OCI-LY1 (cell line): ENCODE measurements at regions not wholly inside any gene's neighbourhood (a gene's known extent, or its start where the extent isn't known, plus 50 kb on each side); places are given as distances from the start of the nearest gene placed in this dataset.

Experiments
- H2AFZ ChIP-seq: fragments of 200-600 bp; sonication (generic), shearing (Covaris generic); 2 replicates; pipeline ENCODE4 v1.6.0; 2014; ENCODE audit warnings: antibody characterized with exemption, mild to moderate bottlenecking, low read length
- H3F3A ChIP-seq: fragments of 200-600 bp; sonication (generic), shearing (Covaris generic); 2 replicates; pipeline ENCODE4 v1.6.0; 2014; ENCODE audit warnings: mild to moderate bottlenecking, antibody characterized with exemption, low read length, moderate library complexity; ENCODE audit not compliant: insufficient read depth
- H3K27ac ChIP-seq: fragments of 200-600 bp; sonication (generic); 2 replicates; pipeline ENCODE4 v1.5.1; 2014; ENCODE audit warnings: low read length, mixed run types, mild to moderate bottlenecking, low read depth; ENCODE audit not compliant: poor library complexity, severe bottlenecking
- H3K27me3 ChIP-seq: fragments of 200-600 bp; sonication (generic); 2 replicates; pipeline ENCODE4 v1.6.0; 2014; ENCODE audit warnings: antibody characterized with exemption, mild to moderate bottlenecking, low read length, moderate library complexity; ENCODE audit not compliant: insufficient read depth
- H3K36me3 ChIP-seq: fragments of 200-600 bp; sonication (generic); 2 replicates; pipeline ENCODE4 v1.6.1; 2014; ENCODE audit warnings: mild to moderate bottlenecking, antibody characterized with exemption, low read length, moderate library complexity, mixed read lengths; ENCODE audit not compliant: insufficient read depth
- H3K4me1 ChIP-seq: fragments of 200-600 bp; sonication (generic); 2 replicates; pipeline ENCODE4 v1.5.1; 2014; ENCODE audit warnings: mild to moderate bottlenecking, low read length, moderate library complexity; ENCODE audit not compliant: insufficient read depth, severe bottlenecking
- H3K4me2 ChIP-seq: fragments of 200-600 bp; sonication (generic), shearing (Covaris generic); 2 replicates; pipeline ENCODE4 v1.6.1; 2014; ENCODE audit warnings: low read length
- H3K4me3 ChIP-seq: fragments of 200-600 bp; sonication (generic); 2 replicates; pipeline ENCODE4 v1.5.1; 2014; ENCODE audit warnings: low read length, low read depth, mild to moderate bottlenecking, mixed read lengths; ENCODE audit not compliant: poor library complexity, severe bottlenecking
- H3K79me2 ChIP-seq: fragments of 200-600 bp; shearing (Covaris generic); 2 replicates; pipeline ENCODE4 v1.6.1; 2016; ENCODE audit warnings: mixed run types, low read length, mixed read lengths; ENCODE audit not compliant: insufficient read depth
- H3K9ac ChIP-seq: fragments of 200-600 bp; sonication (generic), shearing (Covaris generic); 2 replicates; pipeline ENCODE4 v1.6.1; 2014; ENCODE audit warnings: mild to moderate bottlenecking, low read length, mixed read lengths
- H3K9me2 ChIP-seq: fragments of 200-600 bp; sonication (generic), shearing (Covaris generic); 2 replicates; pipeline ENCODE4 v1.6.1; 2014; ENCODE audit warnings: low read depth, mild to moderate bottlenecking, low read length, mixed read lengths
- H3K9me3 ChIP-seq: fragments of 200-600 bp; shearing (Covaris generic); 2 replicates; pipeline ENCODE4 v1.6.1; 2014; ENCODE audit warnings: low read length, mixed read lengths
- H4K20me1 ChIP-seq: fragments of 200-600 bp; sonication (generic), shearing (Covaris generic); 2 replicates; pipeline ENCODE4 v1.6.0; 2016; ENCODE audit warnings: mild to moderate bottlenecking, low read length; ENCODE audit not compliant: insufficient read depth
- EZH2 ChIP-seq: fragments of 200-600 bp; sonication (generic), shearing (Covaris generic); IDR thresholded peaks from 2 replicates; pipeline ENCODE4 v1.8.0; 2017; ENCODE audit warnings: borderline replicate concordance, mixed run types, mild to moderate bottlenecking, antibody characterized with exemption, low read length, moderate library complexity, mixed read lengths
- TF ChIP-seq, protein P1 (sequence below): fragments of 200-600 bp; sonication (generic), shearing (Covaris generic); IDR thresholded peaks from 2 replicates; pipeline ENCODE4 v1.5.1; 2017; ENCODE audit warnings: mild to moderate bottlenecking, antibody characterized with exemption, low read length, moderate library complexity, mixed read lengths

DNA sequence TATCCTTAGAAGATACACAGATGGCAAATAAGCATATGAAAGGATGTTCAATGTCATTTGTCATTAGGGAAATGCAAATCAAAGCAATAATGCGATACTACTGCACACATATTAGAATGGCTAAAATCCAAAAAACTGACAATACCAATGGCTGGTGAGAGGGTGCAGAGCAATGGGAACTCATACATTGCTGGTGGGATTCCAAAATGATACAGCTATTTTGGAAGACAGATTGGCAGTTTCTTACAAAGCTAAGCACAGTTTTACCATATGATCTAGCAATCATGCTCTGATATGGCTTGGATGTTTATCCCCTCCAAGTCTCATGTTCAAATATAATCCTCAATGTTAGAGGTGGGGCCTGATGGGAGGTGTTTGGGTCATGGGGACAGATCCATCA, 122.6 kb downstream of the KCTD15 start:
- Histone ChIP-seq H3K9ac (no peak overlapping the region), H3K79me2 (no peaks in the 10 kb centered on the region), H2AFZ (no peak overlapping the region), H4K20me1 (no peaks in the 10 kb centered on the region), H3F3A (no peaks in the 10 kb centered on the region), H3K9me2 (no peaks in the 10 kb centered on the region), H3K4me2 (no peak overlapping the region), H3K27ac (no peak overlapping the region), H3K4me3 (no peak overlapping the region), H3K4me1 (no peaks in the 10 kb centered on the region), H3K36me3 (no peaks in the 10 kb centered on the region), H3K27me3 (no peaks in the 10 kb centered on the region), H3K9me3 (no peaks in the 10 kb centered on the region)
- TF ChIP-seq, protein P1, sequence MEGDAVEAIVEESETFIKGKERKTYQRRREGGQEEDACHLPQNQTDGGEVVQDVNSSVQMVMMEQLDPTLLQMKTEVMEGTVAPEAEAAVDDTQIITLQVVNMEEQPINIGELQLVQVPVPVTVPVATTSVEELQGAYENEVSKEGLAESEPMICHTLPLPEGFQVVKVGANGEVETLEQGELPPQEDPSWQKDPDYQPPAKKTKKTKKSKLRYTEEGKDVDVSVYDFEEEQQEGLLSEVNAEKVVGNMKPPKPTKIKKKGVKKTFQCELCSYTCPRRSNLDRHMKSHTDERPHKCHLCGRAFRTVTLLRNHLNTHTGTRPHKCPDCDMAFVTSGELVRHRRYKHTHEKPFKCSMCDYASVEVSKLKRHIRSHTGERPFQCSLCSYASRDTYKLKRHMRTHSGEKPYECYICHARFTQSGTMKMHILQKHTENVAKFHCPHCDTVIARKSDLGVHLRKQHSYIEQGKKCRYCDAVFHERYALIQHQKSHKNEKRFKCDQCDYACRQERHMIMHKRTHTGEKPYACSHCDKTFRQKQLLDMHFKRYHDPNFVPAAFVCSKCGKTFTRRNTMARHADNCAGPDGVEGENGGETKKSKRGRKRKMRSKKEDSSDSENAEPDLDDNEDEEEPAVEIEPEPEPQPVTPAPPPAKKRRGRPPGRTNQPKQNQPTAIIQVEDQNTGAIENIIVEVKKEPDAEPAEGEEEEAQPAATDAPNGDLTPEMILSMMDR = no peak
- TF ChIP-seq EZH2 = no peak

DNA sequence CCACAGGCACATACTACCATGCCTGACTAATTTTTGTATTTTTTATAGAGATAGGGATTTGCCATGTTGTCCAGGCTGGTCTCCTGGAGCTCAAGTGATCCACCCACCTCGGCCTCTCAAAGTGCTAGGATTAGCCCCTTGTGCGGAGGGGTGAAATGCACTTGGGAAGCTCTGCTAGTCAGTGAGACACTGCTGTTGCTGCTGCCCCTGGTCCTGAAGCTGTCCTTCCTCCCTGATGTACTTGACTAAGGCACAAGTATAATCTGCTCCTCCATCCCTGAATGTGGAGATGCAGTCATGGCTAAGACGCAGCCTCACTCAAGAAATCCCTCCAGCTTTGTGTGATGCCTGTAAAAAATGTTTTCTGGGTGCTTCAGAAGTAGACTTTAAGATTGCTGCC, 124.5 kb downstream of the KCTD15 start:
- H3K4me1 ChIP-seq = no peaks in the 10 kb centered on the region
- H3K4me3 ChIP-seq = no peak overlapping the region
- no peaks in the 10 kb centered on the region for H3K27me3 ChIP-seq
- TF ChIP-seq, protein P1 = no peak
- TF ChIP-seq EZH2 = no peak
- no peaks in the 10 kb centered on the region for H3K36me3 ChIP-seq
- H3K9me2 ChIP-seq = no peaks in the 10 kb centered on the region
- H3K4me2 ChIP-seq = no peak overlapping the region
- no peak overlapping the region for H2AFZ ChIP-seq
- no peak overlapping the region for H3K9ac ChIP-seq
- no peak overlapping the region for H3K27ac ChIP-seq
- no peaks in the 10 kb centered on the region for H3F3A ChIP-seq
- no peaks in the 10 kb centered on the region for H3K9me3 ChIP-seq
- H3K79me2 ChIP-seq = no peaks in the 10 kb centered on the region
- H4K20me1 ChIP-seq = no peaks in the 10 kb centered on the region

DNA sequence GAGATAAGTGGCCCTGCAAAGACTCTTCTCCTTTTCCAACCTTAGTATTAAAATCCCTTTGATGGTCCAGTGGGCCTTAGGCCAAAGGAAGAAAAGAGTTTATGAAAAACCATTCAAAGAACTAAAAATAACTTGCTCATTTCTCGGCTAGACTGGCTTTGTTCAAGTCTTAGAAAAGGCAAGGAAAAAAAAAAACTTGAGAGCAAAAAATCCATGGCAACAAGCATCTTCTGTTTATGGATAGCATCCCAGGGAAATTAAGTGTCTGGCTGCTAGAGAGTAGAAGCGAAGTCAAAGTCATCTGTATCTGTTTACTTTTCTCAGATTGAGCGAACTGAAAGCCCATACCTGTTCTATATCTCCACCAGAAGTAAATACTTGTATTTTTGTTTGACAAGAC, 129.6 kb downstream of the KCTD15 start:
- Histone ChIP-seq H3K9ac (no peak overlapping the region), H3K79me2 (no peaks in the 10 kb centered on the region), H3K9me2 (no peaks in the 10 kb centered on the region), H3K36me3 (no peaks in the 10 kb centered on the region), H3K4me1 (no peaks in the 10 kb centered on the region), H3K27me3 (no peaks in the 10 kb centered on the region), H3F3A (no peaks in the 10 kb centered on the region), H3K4me3 (no peak overlapping the region), H3K27ac (no peak overlapping the region), H3K4me2 (no peak overlapping the region), H4K20me1 (no peaks in the 10 kb centered on the region), H2AFZ (no peak overlapping the region), H3K9me3 (no peaks in the 10 kb centered on the region)
- TF ChIP-seq, protein P1 = no peak
- no peak for TF ChIP-seq EZH2
